Naive thymus-derived CD4-positive, alpha-beta T cell (primary cell): ENCODE measurements at regions not wholly inside any gene's neighbourhood (a gene's known extent, or its start where the extent isn't known, plus 50 kb on each side); places are given as distances from the start of the nearest gene placed in this dataset.

ENCODE experiments used
- ATAC-seq: fragments of 150-1000 bp; cut with Tn5 transposase; 2 replicates; pipeline ENCODE4 v1.10.0; 2021; ENCODE audit warnings: mild to moderate bottlenecking, moderate library complexity
- CTCF ChIA-PET: fragments of 350-600 bp; sonication (Branson Sonifier 250); formaldehyde crosslinking; loops from one replicate; lab custom pipeline; 2021; ENCODE audit warnings: antibody characterized with exemption; lab: Charles Lee
- POLR2A ChIA-PET: fragments of 350-600 bp; sonication (Branson Sonifier 250); formaldehyde crosslinking; loops from one replicate; lab custom pipeline; 2021; ENCODE audit warnings: antibody characterized with exemption, inconsistent platforms; lab: Charles Lee
- DNase-seq, 9 donors: peaks; one replicate each; pipeline versions ENCODE4 v3.0.0 to v3.0.0-alpha.2; 2020 to 2022; ENCODE audit warnings: mixed read lengths in 1 of 9
- H3K27ac ChIP-seq: one replicate; pipeline ENCODE4 v1.7.0; 2013; ENCODE audit warnings: mild to moderate bottlenecking, low read depth, low read length, moderate library complexity
- H3K27me3 ChIP-seq, 2 donors: one replicate each; pipeline ENCODE4 v1.7.0; 2013; ENCODE audit warnings: low read length in 2 of 2, mild to moderate bottlenecking in 2 of 2, moderate library complexity in 2 of 2; ENCODE audit not compliant: control insufficient read depth in 2 of 2, insufficient read depth in 2 of 2
- H3K36me3 ChIP-seq, 3 experiments: 1 replicate in 2 of 3; 2 replicates in 1 of 3; pipeline ENCODE4 v1.7.0; 2013; ENCODE audit warnings: low read length in 3 of 3, mild to moderate bottlenecking in 3 of 3, moderate library complexity in 1 of 3; ENCODE audit not compliant: insufficient read depth in 3 of 3, control insufficient read depth in 2 of 3
- H3K4me1 ChIP-seq, 2 donors: one replicate each; pipeline ENCODE4 v1.7.0; 2013; ENCODE audit warnings: low read length in 2 of 2, mild to moderate bottlenecking in 2 of 2, moderate library complexity in 1 of 2; ENCODE audit not compliant: control insufficient read depth in 2 of 2, insufficient read depth in 2 of 2
- H3K4me3 ChIP-seq: 2 replicates; pipeline ENCODE4 v1.7.0; 2013; ENCODE audit warnings: mild to moderate bottlenecking, low read length
- H3K9me3 ChIP-seq, 3 experiments: 1 replicate in 2 of 3; 2 replicates in 1 of 3; pipeline ENCODE4 v1.7.0; 2013; ENCODE audit warnings: low read length in 3 of 3; ENCODE audit not compliant: control insufficient read depth in 2 of 3
- H3K27ac Mint-ChIP-seq, 9 donors: one replicate each; pipeline ENCODE4 v1.8.0; 2020 to 2022; ENCODE audit warnings: mixed read lengths in 9 of 9, mild to moderate bottlenecking in 8 of 9, moderate library complexity in 5 of 9, inconsistent platforms in 2 of 9
- H3K27me3 Mint-ChIP-seq, 5 donors: one replicate each; pipeline ENCODE4 v1.8.0; 2021 to 2022; ENCODE audit warnings: mixed read lengths in 5 of 5, mild to moderate bottlenecking in 1 of 5
- H3K36me3 Mint-ChIP-seq, 5 donors: one replicate each; pipeline ENCODE4 v1.8.0; 2020 to 2022; ENCODE audit warnings: mixed read lengths in 5 of 5, mild to moderate bottlenecking in 3 of 5, inconsistent platforms in 1 of 5
- H3K4me1 Mint-ChIP-seq, 7 donors: one replicate each; pipeline ENCODE4 v1.8.0; 2020 to 2022; ENCODE audit warnings: mixed read lengths in 7 of 7, mild to moderate bottlenecking in 3 of 7, inconsistent platforms in 1 of 7
- H3K4me3 Mint-ChIP-seq, 10 donors: one replicate each; pipeline ENCODE4 v1.8.0; 2020 to 2022; ENCODE audit warnings: mild to moderate bottlenecking in 10 of 10, mixed read lengths in 10 of 10, moderate library complexity in 6 of 10, inconsistent platforms in 2 of 10
- H3K9me3 Mint-ChIP-seq, 11 donors: one replicate each; pipeline ENCODE4 v1.8.0; 2020 to 2022; ENCODE audit warnings: mixed read lengths in 11 of 11, mild to moderate bottlenecking in 4 of 11, inconsistent platforms in 1 of 11, moderate library complexity in 1 of 11
- intact Hi-C, 2 donors: fragments of 100-400 bp; cut with micrococcal nuclease; formaldehyde crosslinking; loops; one replicate each; pipeline ENCODE4 v1.15.1; 2023

- no peak for DNase-seq
- CTCF ChIA-PET = no interaction called here
- no peaks in the 10 kb centered on the region for H3K36me3 ChIP-seq
These were observed 1178.9 kb downstream of the BCL11B start for GRCh38 chr14:98093111-98093510.

GRCh38 chr14:98099527-98099926 is 1172.5 kb downstream of the BCL11B start:
- CTCF ChIA-PET = no interaction called here
- H3K4me1 Mint-ChIP-seq = peaks cover 10 to 48% (median 38%) of the 10 kb centered on the region in 7 donors

More at GRCh38 chr14:98093111-98093510, 1178.9 kb downstream of the BCL11B start:
- H3K27ac ChIP-seq = no peak overlapping the region
- no peak overlapping the region for H3K4me3 ChIP-seq
- no peaks in the 10 kb centered on the region for H3K9me3 ChIP-seq
- H3K9me3 Mint-ChIP-seq = peaks cover 0 to 22% (median 0%) of the 10 kb centered on the region in 11 donors
- H3K27ac Mint-ChIP-seq = no peak overlapping the region
- H3K4me1 Mint-ChIP-seq = peaks cover 0 to 11% (median 3%) of the 10 kb centered on the region in 7 donors
- H3K36me3 Mint-ChIP-seq = peaks cover 4 to 36% (median 10%) of the 10 kb centered on the region in 5 donors
- H3K4me1 ChIP-seq = no peaks in the 10 kb centered on the region
- POLR2A ChIA-PET = interaction anchor here (0.6 to 1.7 kb wide), 2 partner anchors 11 to 15 kb away, joined by 3 to 4 read pairs; no protein-coding TSS in a partner anchor
- intact Hi-C loops = no loop called here
- H3K27me3 ChIP-seq = no peaks in the 10 kb centered on the region
- no peaks in the 10 kb centered on the region for H3K27me3 Mint-ChIP-seq
- no peak overlapping the region for H3K4me3 Mint-ChIP-seq
- no peak for ATAC-seq

GRCh38 chr14:98101323-98101722 is 1170.7 kb downstream of the BCL11B start:
- no peak overlapping the region for H3K27ac ChIP-seq
- Mint-ChIP-seq H3K4me1 (peaks cover 10 to 52% (median 38%) of the 10 kb centered on the region in 7 donors), H3K36me3 (peaks cover 0 to 14% (median 4%) of the 10 kb centered on the region in 5 donors), H3K27ac (peak overlapping the region in 1 of 9 donors; percentile 1), H3K27me3 (no peaks in the 10 kb centered on the region), H3K9me3 (peaks cover 0 to 18% (median 1%) of the 10 kb centered on the region in 11 donors), H3K4me3 (no peak overlapping the region)
- H3K4me1 ChIP-seq = peaks cover 0 to 16% of the 10 kb centered on the region in 2 donors
- no peaks in the 10 kb centered on the region for H3K9me3 ChIP-seq
- POLR2A ChIA-PET = interaction anchor here (0.7 to 1.0 kb wide), 2 partner anchors 36 to 109 kb away, joined by 3 read pairs; no protein-coding TSS in a partner anchor
- intact Hi-C loops = loop anchor here in 1 of 2 donors (5.0 kb wide), 2 partner anchors 84 to 224 kb away; no protein-coding TSS in a partner anchor
- CTCF ChIA-PET = interaction anchor here (0.7 kb wide), 1 partner anchor 46 kb away, joined by 3 read pairs; no protein-coding TSS in a partner anchor
- H3K4me3 ChIP-seq = no peak overlapping the region
- H3K36me3 ChIP-seq = no peaks in the 10 kb centered on the region
- no peak for DNase-seq
- no peaks in the 10 kb centered on the region for H3K27me3 ChIP-seq
- ATAC-seq = no peak

More at GRCh38 chr14:98099527-98099926, 1172.5 kb downstream of the BCL11B start:
- no peak for ATAC-seq
- DNase-seq = no peak
- H3K27ac ChIP-seq = no peak overlapping the region
- H3K27me3 Mint-ChIP-seq = no peaks in the 10 kb centered on the region
- peaks cover 0 to 16% of the 10 kb centered on the region in 2 donors for H3K4me1 ChIP-seq
- POLR2A ChIA-PET = interaction anchor here (0.6 to 0.7 kb wide), 2 partner anchors 120 to 1298 kb away, joined by 3 read pairs; no protein-coding TSS in a partner anchor
- peaks cover 0 to 21% (median 1%) of the 10 kb centered on the region in 11 donors for H3K9me3 Mint-ChIP-seq
- intact Hi-C loops = no loop called here
- no peaks in the 10 kb centered on the region for H3K9me3 ChIP-seq
- peak overlapping the region in 4 of 10 donors; percentile 11 to 51 (median 30) for H3K4me3 Mint-ChIP-seq
- no peaks in the 10 kb centered on the region for H3K27me3 ChIP-seq
- no peaks in the 10 kb centered on the region for H3K36me3 ChIP-seq
- peak overlapping the region in 7 of 9 donors; percentile 6 to 81 (median 26) for H3K27ac Mint-ChIP-seq
- H3K4me3 ChIP-seq = no peak overlapping the region
- peaks cover 0 to 20% (median 5%) of the 10 kb centered on the region in 5 donors for H3K36me3 Mint-ChIP-seq

GRCh38 chr14:98103705-98104104 is 1168.3 kb downstream of the BCL11B start:
- Histone ChIP-seq H3K27ac (no peak overlapping the region), H3K27me3 (no peaks in the 10 kb centered on the region), H3K4me1 (peaks cover 0 to 16% of the 10 kb centered on the region in 2 donors), H3K36me3 (no peaks in the 10 kb centered on the region), H3K4me3 (no peak overlapping the region), H3K9me3 (no peaks in the 10 kb centered on the region)
- peaks cover 0 to 11% (median 7%) of the 10 kb centered on the region in 5 donors for H3K36me3 Mint-ChIP-seq
- H3K4me3 Mint-ChIP-seq = peak overlapping the region in 1 of 10 donors; percentile 0
- intact Hi-C loops = loop anchor here in 1 of 2 donors (2.0 to 5.0 kb wide), 3 partner anchors 86 to 226 kb away; no protein-coding TSS in a partner anchor
- H3K4me1 Mint-ChIP-seq = peaks cover 10 to 53% (median 35%) of the 10 kb centered on the region in 7 donors
- ChIA-PET POLR2A (interaction anchor here (1.2 to 1.6 kb wide), 3 partner anchors 11 to 126 kb away, joined by 4 to 6 read pairs (median 5); no protein-coding TSS in a partner anchor), CTCF (interaction anchor here (0.7 to 1.0 kb wide), 2 partner anchors 34 to 70 kb away, joined by 3 read pairs; no protein-coding TSS in a partner anchor)
- ATAC-seq = peak; percentile 81
- peak overlapping the region in 7 of 9 donors; percentile 1 to 64 (median 57) for H3K27ac Mint-ChIP-seq
- peaks cover 0 to 11% (median 0%) of the 10 kb centered on the region in 11 donors for H3K9me3 Mint-ChIP-seq
- H3K27me3 Mint-ChIP-seq = no peaks in the 10 kb centered on the region
- DNase-seq = peak in 7 of 9 donors; percentile 29 to 73 (median 62)

- Mint-ChIP-seq H3K4me3 (no peak overlapping the region), H3K27me3 (no peaks in the 10 kb centered on the region), H3K4me1 (peaks cover 0 to 22% (median 2%) of the 10 kb centered on the region in 7 donors), H3K27ac (peak overlapping the region in 1 of 9 donors; percentile 32), H3K36me3 (peaks cover 0 to 17% (median 0%) of the 10 kb centered on the region in 5 donors), H3K9me3 (peaks cover 0 to under 1% (median 0%) of the 10 kb centered on the region in 11 donors)
- intact Hi-C loops = no loop called here
- DNase-seq = no peak
- Histone ChIP-seq H3K27me3 (no peaks in the 10 kb centered on the region), H3K4me3 (no peak overlapping the region), H3K36me3 (no peaks in the 10 kb centered on the region), H3K27ac (no peak overlapping the region), H3K9me3 (no peaks in the 10 kb centered on the region), H3K4me1 (no peaks in the 10 kb centered on the region)
- ChIA-PET CTCF (no interaction called here), POLR2A (no interaction called here)
- no peak for ATAC-seq
These were observed 1162.7 kb downstream of the BCL11B start for GRCh38 chr14:98109326-98109725.

- Mint-ChIP-seq H3K27ac (peak overlapping the region in 1 of 9 donors; percentile 15), H3K4me3 (no peak overlapping the region), H3K9me3 (no peaks in the 10 kb centered on the region), H3K27me3 (no peaks in the 10 kb centered on the region), H3K4me1 (peaks cover 0 to 15% (median 0%) of the 10 kb centered on the region in 7 donors), H3K36me3 (peaks cover 0 to 12% (median 0%) of the 10 kb centered on the region in 5 donors)
- intact Hi-C loops = no loop called here
- ChIA-PET CTCF (no interaction called here), POLR2A (interaction anchor here (0.9 kb wide), 1 partner anchor 1150 kb away, joined by 3 read pairs; no protein-coding TSS in a partner anchor)
- H3K36me3 ChIP-seq = no peaks in the 10 kb centered on the region
- no peaks in the 10 kb centered on the region for H3K9me3 ChIP-seq
- H3K27me3 ChIP-seq = no peaks in the 10 kb centered on the region
- no peaks in the 10 kb centered on the region for H3K4me1 ChIP-seq
- no peak overlapping the region for H3K4me3 ChIP-seq
- no peak for DNase-seq
- H3K27ac ChIP-seq = no peak overlapping the region
- ATAC-seq = no peak
These were observed 1159.7 kb downstream of the BCL11B start for GRCh38 chr14:98112194-98112780.
